ENCODE measurements at regions not wholly inside any gene's neighbourhood (a gene's known extent, or its start where the extent isn't known, plus 50 kb on each side); places are given as distances from the start of the nearest gene placed in this dataset.
"Not testable (repeated sequence)": the region's sequence is repeated elsewhere in the genome, so short reads cannot be mapped to it uniquely, and the experiment has no call there.

- DNase-seq, result no peak
Observed at GRCh38 chr6:148602136-148602535, 144.7 kb upstream of the UST start.

DNA sequence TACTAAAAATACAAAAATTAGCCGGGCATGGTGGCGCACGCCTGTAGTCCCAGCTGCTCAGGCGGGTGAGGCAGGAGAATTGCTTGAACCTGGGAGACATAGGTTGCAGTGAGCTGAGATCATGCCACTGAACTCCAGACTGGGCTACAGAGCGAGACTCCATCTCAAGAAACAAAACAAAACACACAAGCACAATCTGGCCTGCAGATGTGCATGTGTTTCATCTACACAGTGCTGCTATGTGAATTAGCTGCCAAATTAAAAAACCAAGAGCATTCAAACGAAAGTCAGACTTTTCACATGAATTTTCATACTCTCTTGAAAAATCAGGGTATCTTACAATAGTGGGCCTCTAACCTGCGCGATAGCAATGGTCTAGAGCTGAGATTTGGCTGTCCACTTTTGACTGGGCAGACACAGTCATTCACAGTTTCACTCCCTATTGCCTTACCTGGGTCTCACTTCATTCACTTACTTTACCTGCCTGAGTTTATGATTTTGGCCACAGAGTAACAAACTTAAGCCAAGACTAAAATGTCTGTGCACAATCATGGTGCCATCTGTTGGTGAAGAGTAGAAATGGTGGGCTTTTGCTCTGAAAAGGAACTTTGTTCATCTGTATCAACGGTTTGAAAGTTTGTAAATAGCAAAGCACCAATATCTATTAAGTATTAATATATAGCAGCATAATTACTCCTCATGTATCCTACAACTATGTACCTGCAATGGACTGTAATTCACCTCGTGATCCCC is 138.5 kb upstream of the UST start:
- no peak for DNase-seq

DNA sequence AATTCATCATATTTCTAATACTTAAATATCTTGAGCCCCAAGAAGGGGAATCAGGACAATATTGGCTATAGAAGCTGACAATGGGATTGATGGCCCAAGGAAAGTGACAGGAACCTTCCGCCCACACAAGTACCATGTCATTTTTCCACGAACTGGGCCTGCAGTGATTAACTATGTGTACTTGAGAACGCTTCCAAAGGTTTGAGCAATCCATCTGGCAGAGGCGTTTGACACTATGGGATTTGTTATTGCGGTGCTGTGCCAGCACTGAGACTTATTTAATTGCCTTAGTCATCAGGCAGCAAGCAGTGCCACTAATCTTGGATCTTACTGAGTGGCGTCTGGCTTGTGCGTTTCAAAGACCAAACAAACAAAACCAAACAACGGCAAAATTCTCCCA is 135.6 kb upstream of the UST start:
- DNase-seq, result no peak

DNA sequence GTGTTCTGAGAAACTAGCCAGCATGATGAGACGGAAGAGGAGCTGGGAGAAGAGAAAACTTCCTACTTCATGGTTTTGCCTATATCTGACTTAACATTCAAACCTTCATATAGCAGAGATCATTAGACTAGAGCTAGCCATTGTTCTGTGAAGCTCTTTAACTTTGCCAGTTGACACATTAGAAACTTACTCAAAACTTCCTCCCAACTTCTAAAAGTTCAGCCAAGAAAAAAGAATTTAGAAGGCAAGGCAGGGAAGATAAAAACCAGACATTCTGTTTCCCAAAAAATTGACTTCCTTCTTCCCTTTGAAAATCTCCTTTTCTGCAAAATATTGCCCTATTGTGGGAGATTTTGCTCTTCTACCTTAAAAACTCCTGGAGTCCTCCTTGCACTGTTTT is 134.8 kb upstream of the UST start:
- DNase-seq, result no peak

DNA sequence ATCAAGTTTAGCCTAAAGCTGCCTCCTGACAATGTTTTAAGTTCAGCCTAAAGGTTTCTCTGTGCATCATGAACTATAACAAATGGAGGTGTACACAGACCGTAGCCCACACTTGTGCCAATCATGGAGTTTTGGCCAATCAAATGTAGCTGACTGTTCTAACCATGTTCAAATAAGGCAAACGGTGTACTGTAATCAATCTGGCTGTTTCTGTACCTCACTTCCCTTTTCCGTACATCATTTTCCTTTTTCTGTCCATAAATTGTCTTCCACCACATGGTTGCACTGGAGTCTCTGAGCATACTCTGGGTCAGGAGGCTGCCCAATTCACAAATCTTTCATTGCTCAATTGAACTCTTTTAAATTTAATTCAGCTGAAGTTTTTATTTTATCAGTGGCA is 132.2 kb upstream of the UST start:
- DNase-seq, result no peak

DNA sequence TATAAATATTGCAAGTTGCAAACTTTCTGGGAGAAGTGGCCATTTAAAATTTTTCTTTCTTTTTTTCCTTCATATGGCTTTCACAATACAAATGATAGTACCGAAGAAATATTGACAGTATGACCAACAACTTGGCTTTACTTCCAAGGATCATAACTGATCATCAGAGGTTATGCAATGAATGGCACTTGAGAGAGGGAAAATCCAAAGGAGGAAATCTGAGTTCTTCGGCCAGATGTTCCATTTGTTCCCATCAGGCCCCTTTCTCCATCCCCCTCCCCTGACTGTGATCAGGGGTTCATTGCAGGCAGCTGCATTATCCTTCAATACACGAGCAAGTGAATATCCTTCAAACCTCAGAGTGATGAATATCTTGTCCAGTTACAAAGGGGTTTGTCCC is 130.0 kb upstream of the UST start:
- no peak for DNase-seq

DNA sequence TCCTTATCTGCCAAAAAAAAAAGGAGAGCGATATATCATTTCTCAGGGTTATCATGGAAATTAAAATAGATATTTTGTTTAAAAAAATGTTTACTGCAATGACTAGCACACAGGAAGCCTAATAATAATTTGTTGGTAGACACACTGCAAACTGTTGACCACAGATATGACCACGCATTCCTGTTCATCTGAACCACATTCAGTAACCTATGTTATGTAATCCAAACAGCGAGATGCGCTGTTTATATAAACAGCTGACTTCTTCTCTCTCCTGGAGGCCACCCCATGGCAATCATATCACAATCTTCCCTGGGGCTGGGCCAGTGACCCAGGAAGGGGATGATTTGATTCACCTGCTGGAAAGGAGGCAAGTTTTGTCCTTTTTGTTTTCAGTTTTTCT is 129.3 kb upstream of the UST start:
- peak; percentile 2 for DNase-seq

DNA sequence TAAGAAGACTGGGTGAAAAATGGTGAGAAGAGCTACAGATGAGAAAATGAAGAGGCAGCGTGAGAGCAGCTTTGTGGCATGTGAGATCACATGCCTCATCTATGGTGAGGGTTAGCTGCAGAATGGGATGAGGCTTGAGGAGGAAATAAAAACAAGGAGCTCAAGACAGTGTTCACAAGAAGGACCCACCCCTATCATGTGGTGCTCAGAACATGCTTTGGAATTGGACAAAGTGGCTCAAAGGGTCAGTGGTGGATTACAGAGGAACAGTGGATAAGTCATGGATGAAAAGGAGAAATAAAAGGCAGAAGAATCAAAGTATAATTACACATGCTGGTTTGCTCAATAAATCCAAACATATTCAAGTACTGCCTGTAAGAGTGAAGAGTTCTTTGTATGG is 126.9 kb upstream of the UST start:
- DNase-seq, result no peak

GRCh38 chr6:148620579-148621298 is 126.1 kb upstream of the UST start:
- no peak for DNase-seq

DNA sequence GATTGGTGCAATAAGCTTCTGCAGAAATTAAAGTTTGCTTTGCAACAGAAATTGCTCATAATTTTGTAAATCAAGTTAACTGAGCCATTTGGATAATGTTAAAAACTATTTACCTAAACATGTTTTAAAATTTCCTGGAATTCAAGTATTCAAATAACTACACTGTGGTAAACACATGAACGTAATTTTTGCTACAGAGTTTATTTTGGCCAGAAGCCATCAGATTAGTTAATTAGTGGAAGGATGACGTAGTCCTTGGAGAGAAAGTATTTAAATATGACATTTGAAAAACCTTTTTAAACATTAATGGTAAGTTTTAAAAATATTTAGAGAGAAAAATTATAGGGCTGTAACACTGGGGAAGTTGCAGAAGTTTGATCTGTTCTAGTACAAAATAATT is 121.2 kb upstream of the UST start:
- no peak for DNase-seq

DNA sequence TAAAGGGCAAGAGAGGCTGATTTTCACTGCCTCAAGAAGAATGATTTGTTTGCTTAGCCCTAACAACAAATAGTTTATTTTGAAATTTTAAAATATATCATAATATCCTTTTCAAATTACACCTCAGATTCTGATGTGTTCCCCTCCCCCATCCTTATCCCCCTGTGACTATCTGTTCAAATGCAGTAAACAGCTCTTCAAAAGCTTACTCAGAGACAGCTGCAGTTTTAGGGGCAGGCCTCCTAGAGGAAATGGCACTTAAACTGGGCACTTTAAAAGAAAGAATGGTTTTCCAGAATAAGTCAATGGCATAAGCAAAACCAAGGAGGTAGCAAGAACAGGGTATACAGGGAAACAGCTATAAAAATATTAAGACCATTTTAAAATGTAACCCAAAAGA is 118.6 kb upstream of the UST start:
- no peak for DNase-seq

GRCh38 chr6:148629181-148629580 is 117.6 kb upstream of the UST start:
- DNase-seq, result no peak

GRCh38 chr6:148629592-148630465 is 117.0 kb upstream of the UST start:
- DNase-seq, result no peak

- no peak for DNase-seq
Observed at GRCh38 chr6:148635070-148635743, 111.6 kb upstream of the UST start.

- not testable (repeated sequence) for DNase-seq
Observed at GRCh38 chr6:148641836-148642235, 105.0 kb upstream of the UST start.

GRCh38 chr6:148643208-148643607 is 103.6 kb upstream of the UST start:
- not testable (repeated sequence) for DNase-seq

DNA sequence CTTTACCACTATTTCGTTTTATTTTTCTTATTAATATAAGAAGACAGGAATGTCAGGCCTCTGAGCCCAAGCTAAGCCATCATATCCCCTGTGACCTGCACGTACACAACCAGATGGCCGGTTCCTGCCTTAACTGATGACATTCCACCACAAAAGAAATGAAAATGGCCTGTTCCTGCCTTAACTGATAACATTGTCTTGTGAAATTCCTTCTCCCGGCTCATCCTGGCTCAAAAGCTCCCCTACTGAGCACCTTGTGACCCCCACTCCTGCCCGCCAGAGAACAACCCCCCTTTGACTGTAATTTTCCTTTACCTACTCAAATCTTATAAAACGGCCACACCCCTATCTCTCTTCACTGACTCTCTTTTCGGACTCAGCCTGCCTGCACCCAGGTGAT is 101.8 kb upstream of the UST start:
- DNase-seq, result not testable (repeated sequence)

DNA sequence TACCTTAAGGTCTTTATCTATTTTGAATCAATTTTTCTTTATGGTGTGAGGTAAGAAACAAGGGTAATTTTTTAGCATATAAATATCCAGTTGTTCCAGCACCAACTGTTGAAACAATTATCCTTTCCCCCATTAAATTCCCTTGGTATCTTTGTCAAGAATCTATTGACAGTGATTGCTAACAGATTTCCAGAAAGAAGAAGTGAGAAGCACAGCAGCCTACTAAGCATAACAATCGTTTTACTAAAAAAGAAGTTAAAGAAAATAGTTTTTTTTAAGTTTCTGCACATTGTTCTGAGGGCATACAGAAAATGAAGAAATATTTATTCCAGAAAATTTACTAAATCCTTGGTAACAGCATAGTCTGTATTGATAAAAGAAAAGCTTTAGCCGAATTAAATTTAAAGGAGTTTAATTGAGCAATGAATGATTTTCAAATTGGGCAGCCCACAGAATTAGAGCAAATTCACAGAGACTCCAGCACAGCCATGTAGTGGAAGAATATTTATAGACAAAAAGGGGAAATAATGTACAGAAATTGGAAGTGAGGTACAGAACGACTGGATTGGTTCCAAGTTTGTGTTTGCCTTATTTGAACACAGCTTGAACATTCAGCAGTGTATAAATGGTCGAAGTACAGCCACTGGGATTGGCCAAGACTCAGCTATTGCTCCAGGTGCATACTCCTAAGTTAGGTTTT is 97.9 kb upstream of the UST start:
- no peak for DNase-seq

DNA sequence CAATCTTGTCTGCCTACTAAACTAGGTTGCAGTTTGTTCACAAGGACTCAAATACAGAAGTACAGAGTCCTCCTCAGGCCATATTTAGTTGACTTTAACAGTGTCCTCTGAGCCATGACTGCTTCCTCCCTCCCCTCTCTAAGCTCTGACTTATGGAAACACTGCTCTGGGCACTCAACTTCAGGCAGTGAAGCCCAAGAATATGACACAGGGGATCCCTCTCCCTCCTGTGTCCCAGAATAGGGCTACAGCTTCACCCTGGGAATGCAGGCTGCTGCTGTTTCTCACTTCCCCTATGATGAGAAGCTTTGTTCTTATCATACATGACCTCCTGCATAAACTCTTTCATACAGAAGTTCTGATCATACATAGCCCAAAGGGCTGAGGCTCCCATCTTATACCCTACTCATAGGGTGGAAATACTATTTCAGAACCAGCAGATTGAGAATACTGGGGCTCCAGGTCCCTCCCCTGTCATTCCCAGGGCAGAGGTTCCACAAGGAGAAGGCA is 97.3 kb upstream of the UST start:
- no peak for DNase-seq

DNA sequence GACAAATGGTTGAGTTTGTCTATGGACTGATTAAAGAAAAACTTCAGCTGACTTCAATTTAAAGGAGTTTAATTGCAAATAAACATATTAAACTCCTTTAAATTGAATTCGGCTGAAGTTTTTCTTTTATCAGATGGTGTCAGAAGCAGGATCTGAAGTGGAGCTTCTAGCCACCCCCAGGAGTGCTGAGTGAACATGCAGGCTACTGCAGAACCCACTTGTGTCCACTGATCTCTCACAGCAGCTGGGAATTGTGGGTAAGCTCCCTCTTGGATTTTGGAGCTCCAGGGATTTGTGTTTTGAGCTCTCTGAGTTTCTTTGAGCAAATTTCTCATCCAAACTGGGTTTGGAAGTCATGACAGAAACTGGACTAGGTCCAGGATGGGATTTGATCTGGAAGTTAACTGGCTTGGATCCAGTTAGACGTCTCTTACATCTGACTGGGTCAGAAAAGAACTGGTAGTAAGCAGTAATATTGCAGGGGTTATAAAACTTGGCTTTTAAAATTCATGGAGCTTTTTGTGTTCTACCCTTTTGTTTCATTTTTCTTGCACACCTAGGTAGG is 95.8 kb upstream of the UST start:
- DNase-seq, result no peak

DNA sequence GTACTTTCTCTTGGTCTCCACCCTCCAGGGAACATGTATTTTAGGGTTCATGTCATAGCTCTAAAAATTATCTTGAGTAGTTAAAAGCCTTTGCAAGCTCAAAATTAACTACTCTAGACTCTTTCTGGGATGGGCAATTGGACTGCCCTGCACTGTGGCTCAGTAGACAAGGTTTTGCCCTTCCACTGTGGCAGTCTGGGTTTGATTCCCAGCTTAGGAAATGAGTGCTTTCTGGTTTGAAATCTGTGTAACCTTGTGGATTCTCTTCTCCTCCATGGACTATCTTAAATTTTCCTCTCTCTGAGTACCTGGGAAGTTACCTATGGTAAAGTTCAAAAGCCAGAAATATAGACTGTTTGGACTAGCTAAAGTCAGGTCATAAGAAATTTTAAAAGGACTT is 94.6 kb upstream of the UST start:
- no peak for DNase-seq

Data from CD4-positive, alpha-beta T cell treated with Interleukin-10 for 1 hour (primary cell).